HEK293 (cell line): ENCODE measurements at regions not wholly inside any gene's neighbourhood (a gene's known extent, or its start where the extent isn't known, plus 50 kb on each side); places are given as distances from the start of the nearest gene placed in this dataset.

Experiments
- CTCF ChIA-PET: fragments of 350-600 bp; formaldehyde crosslinking; extraction: SDS; loops from one replicate; lab custom pipeline; 2021; ENCODE audit warnings: antibody characterized with exemption; lab: Yijun Ruan, JAX
- POLR2A ChIA-PET: fragments of 300-600 bp; formaldehyde crosslinking; extraction: SDS; loops from one replicate; lab custom pipeline; 2020; ENCODE audit warnings: antibody characterized with exemption, inconsistent platforms; lab: Yijun Ruan, JAX
- H3K27ac ChIP-seq: fragments of 200-500 bp; sonication (Bioruptor generic); 2 replicates; pipeline ENCODE4 v1.5.1; 2014; ENCODE audit warnings: low read depth, low read length, control low read depth, inconsistent platforms; ENCODE audit errors: extremely low read depth
- H3K36me3 ChIP-seq, 2 experiments: fragments of 200-500 bp in 1 of 2; sonication (Bioruptor generic) in 1 of 2; 1 replicate in 1 of 2; 2 replicates in 1 of 2; pipeline ENCODE4 v1.5.1; 2014 to 2017; ENCODE audit warnings: inconsistent platforms in 2 of 2, low read length in 2 of 2; ENCODE audit not compliant: control insufficient read depth in 2 of 2, insufficient read depth in 1 of 2
- H3K4me1 ChIP-seq: fragments of 200-500 bp; sonication (Bioruptor generic); 2 replicates; pipeline ENCODE4 v1.5.1; 2014; ENCODE audit warnings: mild to moderate bottlenecking, low read length, inconsistent platforms; ENCODE audit not compliant: control insufficient read depth, insufficient read depth
- H3K4me3 ChIP-seq: 2 replicates; pipeline ENCODE4 v1.5.1; 2011; ENCODE audit warnings: low read depth, mild to moderate bottlenecking, control low read depth, low read length, moderate library complexity
- H3K9me3 ChIP-seq: fragments of 200-500 bp; sonication (Bioruptor generic); 2 replicates; pipeline ENCODE4 v1.5.1; 2014; ENCODE audit warnings: low read depth, low read length, inconsistent platforms; ENCODE audit not compliant: control insufficient read depth, insufficient read depth
- KLF1 ChIP-seq: fragments of 450-650 bp; formaldehyde crosslinking; IDR thresholded peaks from 2 replicates; pipeline ENCODE4 v1.5.1; 2016; ENCODE audit warnings: missing biosample characterization, missing genetic modification characterization
- KLF17 ChIP-seq: fragments of 450-650 bp; formaldehyde crosslinking; IDR thresholded peaks from 2 replicates; pipeline ENCODE4 v1.5.1; 2016; ENCODE audit warnings: missing biosample characterization, missing genetic modification characterization
- MZF1 ChIP-seq: fragments of 450-650 bp; formaldehyde crosslinking; IDR thresholded peaks from 2 replicates; pipeline ENCODE4 v1.5.1; 2017; ENCODE audit warnings: missing biosample characterization, missing genetic modification characterization, borderline replicate concordance
- PRDM4 ChIP-seq: fragments of 450-650 bp; formaldehyde crosslinking; IDR thresholded peaks from 2 replicates; pipeline ENCODE4 v1.5.1; 2017; ENCODE audit warnings: missing biosample characterization, missing genetic modification characterization
- ZBTB8A ChIP-seq: fragments of 450-650 bp; formaldehyde crosslinking; IDR thresholded peaks from 2 replicates; pipeline ENCODE4 v1.5.1; 2016; ENCODE audit warnings: missing biosample characterization, missing genetic modification characterization
- ZNF114 ChIP-seq: fragments of 450-650 bp; formaldehyde crosslinking; IDR thresholded peaks from 2 replicates; pipeline ENCODE4 v1.5.0; 2017; ENCODE audit warnings: missing biosample characterization, missing genetic modification characterization
- ZNF155 ChIP-seq: fragments of 450-650 bp; formaldehyde crosslinking; IDR thresholded peaks from 2 replicates; pipeline ENCODE4 v1.5.1; 2016; ENCODE audit warnings: missing biosample characterization, missing genetic modification characterization
- ZNF175 ChIP-seq: fragments of 450-650 bp; formaldehyde crosslinking; IDR thresholded peaks from 2 replicates; pipeline ENCODE4 v1.5.1; 2016; ENCODE audit warnings: missing biosample characterization, missing genetic modification characterization
- ZNF211 ChIP-seq: fragments of 450-650 bp; formaldehyde crosslinking; IDR thresholded peaks from 2 replicates; pipeline ENCODE4 v1.5.1; 2016; ENCODE audit warnings: low read depth, missing biosample characterization, missing genetic modification characterization
- ZNF266 ChIP-seq: fragments of 450-650 bp; formaldehyde crosslinking; IDR thresholded peaks from 2 replicates; pipeline ENCODE4 v1.5.1; 2016; ENCODE audit warnings: missing biosample characterization, missing genetic modification characterization, low read depth
- ZNF362 ChIP-seq: fragments of 450-650 bp; formaldehyde crosslinking; IDR thresholded peaks from 2 replicates; pipeline ENCODE4 v1.5.1; 2016; ENCODE audit warnings: missing biosample characterization, missing genetic modification characterization
- ZNF48 ChIP-seq: fragments of 450-650 bp; formaldehyde crosslinking; IDR thresholded peaks from 2 replicates; pipeline ENCODE4 v1.5.1; 2016; ENCODE audit warnings: missing biosample characterization, missing genetic modification characterization
- ZNF521 ChIP-seq: fragments of 450-650 bp; formaldehyde crosslinking; IDR thresholded peaks from 2 replicates; pipeline ENCODE4 v1.5.1; 2017; ENCODE audit warnings: missing biosample characterization, mild to moderate bottlenecking, missing genetic modification characterization
- ZNF76 ChIP-seq: fragments of 450-650 bp; formaldehyde crosslinking; IDR thresholded peaks from 2 replicates; pipeline ENCODE4; 2016; ENCODE audit warnings: low read depth, missing biosample characterization, missing genetic modification characterization, borderline replicate concordance
- ZXDB ChIP-seq: fragments of 450-650 bp; formaldehyde crosslinking; IDR thresholded peaks from 2 replicates; pipeline ENCODE4 v1.5.1; 2016; ENCODE audit warnings: missing biosample characterization, missing genetic modification characterization
- TF ChIP-seq, protein P1 (sequence below): fragments of 450-650 bp; formaldehyde crosslinking; IDR thresholded peaks from 2 replicates; pipeline ENCODE4 v1.5.1; 2016; ENCODE audit warnings: missing biosample characterization, missing genetic modification characterization, borderline replicate concordance
- TF ChIP-seq, protein P2 (sequence below): fragments of 450-650 bp; formaldehyde crosslinking; IDR thresholded peaks from 2 replicates; pipeline ENCODE4 v1.5.1; 2016; ENCODE audit warnings: missing biosample characterization, missing genetic modification characterization, low read depth

DNA sequence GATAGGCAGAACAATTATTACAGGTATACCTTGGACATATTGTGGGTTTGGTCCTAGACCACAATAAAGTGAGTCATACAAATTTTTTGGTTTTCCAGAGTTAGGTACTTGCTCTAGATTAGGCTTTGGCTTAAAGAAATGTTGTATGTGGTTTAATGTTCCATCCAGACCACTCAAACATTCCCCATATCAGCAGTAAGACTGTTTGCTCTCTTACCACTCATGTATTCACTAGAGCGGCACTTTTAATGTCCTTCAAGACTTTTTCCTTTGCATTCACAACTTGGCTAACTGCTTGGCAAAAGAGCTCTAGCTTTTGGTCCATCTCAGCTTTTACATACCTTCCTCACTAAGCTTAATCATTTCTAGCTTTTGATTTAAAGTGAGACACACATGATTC lies 250.5 kb upstream of the SETMAR start (continued):
- TF ChIP-seq PRDM4: no peak

DNA sequence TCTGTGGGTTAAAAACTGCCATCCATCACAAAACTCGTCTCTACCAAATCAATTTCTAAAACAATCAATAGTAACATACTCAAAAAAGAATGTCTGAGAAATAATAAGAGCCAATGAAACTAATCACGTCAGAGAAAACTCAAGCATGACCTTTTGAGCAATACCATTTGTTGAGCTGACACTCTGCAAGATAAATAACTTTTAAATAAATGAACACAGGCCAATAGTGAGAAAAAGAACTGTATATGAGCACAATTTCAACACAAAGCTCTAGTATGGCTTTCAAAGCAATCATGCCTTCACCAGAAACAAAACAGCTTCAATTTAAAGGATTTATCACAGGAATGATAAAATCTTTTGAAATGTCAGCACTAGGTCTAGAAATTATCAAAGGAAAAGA lies 249.2 kb upstream of the SETMAR start:
- CTCF ChIA-PET: no interaction called here
- Histone ChIP-seq H3K4me1 (no peaks in the 10 kb centered on the region), H3K36me3 (no peaks in the 10 kb centered on the region), H3K27ac (no peak overlapping the region), H3K9me3 (no peaks in the 10 kb centered on the region), H3K4me3 (no peak overlapping the region)
- TF ChIP-seq, protein P1, sequence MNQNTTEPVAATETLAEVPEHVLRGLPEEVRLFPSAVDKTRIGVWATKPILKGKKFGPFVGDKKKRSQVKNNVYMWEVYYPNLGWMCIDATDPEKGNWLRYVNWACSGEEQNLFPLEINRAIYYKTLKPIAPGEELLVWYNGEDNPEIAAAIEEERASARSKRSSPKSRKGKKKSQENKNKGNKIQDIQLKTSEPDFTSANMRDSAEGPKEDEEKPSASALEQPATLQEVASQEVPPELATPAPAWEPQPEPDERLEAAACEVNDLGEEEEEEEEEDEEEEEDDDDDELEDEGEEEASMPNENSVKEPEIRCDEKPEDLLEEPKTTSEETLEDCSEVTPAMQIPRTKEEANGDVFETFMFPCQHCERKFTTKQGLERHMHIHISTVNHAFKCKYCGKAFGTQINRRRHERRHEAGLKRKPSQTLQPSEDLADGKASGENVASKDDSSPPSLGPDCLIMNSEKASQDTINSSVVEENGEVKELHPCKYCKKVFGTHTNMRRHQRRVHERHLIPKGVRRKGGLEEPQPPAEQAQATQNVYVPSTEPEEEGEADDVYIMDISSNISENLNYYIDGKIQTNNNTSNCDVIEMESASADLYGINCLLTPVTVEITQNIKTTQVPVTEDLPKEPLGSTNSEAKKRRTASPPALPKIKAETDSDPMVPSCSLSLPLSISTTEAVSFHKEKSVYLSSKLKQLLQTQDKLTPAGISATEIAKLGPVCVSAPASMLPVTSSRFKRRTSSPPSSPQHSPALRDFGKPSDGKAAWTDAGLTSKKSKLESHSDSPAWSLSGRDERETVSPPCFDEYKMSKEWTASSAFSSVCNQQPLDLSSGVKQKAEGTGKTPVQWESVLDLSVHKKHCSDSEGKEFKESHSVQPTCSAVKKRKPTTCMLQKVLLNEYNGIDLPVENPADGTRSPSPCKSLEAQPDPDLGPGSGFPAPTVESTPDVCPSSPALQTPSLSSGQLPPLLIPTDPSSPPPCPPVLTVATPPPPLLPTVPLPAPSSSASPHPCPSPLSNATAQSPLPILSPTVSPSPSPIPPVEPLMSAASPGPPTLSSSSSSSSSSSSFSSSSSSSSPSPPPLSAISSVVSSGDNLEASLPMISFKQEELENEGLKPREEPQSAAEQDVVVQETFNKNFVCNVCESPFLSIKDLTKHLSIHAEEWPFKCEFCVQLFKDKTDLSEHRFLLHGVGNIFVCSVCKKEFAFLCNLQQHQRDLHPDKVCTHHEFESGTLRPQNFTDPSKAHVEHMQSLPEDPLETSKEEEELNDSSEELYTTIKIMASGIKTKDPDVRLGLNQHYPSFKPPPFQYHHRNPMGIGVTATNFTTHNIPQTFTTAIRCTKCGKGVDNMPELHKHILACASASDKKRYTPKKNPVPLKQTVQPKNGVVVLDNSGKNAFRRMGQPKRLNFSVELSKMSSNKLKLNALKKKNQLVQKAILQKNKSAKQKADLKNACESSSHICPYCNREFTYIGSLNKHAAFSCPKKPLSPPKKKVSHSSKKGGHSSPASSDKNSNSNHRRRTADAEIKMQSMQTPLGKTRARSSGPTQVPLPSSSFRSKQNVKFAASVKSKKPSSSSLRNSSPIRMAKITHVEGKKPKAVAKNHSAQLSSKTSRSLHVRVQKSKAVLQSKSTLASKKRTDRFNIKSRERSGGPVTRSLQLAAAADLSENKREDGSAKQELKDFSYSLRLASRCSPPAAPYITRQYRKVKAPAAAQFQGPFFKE (tag by site-specific recombination): no peak
- TF ChIP-seq, protein P2, sequence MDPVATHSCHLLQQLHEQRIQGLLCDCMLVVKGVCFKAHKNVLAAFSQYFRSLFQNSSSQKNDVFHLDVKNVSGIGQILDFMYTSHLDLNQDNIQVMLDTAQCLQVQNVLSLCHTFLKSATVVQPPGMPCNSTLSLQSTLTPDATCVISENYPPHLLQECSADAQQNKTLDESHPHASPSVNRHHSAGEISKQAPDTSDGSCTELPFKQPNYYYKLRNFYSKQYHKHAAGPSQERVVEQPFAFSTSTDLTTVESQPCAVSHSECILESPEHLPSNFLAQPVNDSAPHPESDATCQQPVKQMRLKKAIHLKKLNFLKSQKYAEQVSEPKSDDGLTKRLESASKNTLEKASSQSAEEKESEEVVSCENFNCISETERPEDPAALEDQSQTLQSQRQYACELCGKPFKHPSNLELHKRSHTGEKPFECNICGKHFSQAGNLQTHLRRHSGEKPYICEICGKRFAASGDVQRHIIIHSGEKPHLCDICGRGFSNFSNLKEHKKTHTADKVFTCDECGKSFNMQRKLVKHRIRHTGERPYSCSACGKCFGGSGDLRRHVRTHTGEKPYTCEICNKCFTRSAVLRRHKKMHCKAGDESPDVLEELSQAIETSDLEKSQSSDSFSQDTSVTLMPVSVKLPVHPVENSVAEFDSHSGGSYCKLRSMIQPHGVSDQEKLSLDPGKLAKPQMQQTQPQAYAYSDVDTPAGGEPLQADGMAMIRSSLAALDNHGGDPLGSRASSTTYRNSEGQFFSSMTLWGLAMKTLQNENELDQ (tag by site-specific recombination): no peak
- TF ChIP-seq ZNF175 (tag by site-specific recombination) (no peak), KLF1 (tag by site-specific recombination) (no peak)
- POLR2A ChIA-PET: no interaction called here

DNA sequence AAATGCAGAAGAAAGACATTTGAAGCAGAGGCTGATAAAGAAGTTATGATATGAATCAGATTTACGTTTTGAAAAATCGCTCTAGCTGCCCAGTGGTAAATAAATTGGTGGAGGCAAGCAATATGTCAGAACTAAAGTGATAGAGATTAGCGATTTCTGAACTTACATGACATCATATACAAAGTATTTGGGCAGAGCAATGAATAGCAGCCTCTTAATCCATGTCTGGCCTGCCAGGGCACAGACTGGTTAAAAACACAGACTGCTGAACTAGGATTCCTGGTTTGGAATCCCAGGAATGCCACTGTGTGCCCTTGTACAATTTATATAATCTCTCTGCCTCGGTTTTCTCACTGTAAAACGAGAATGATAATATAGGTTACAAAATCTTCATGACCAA lies 243.1 kb upstream of the SETMAR start:
- H3K27ac ChIP-seq: no peak overlapping the region
- H3K9me3 ChIP-seq: no peaks in the 10 kb centered on the region
- no peak overlapping the region for H3K4me3 ChIP-seq
- POLR2A ChIA-PET: interaction anchor here (1.0 to 1.2 kb wide), 2 partner anchors 11 to 15 kb away, joined by 4 read pairs; no protein-coding TSS in a partner anchor
- no peaks in the 10 kb centered on the region for H3K4me1 ChIP-seq
- CTCF ChIA-PET: no interaction called here
- H3K36me3 ChIP-seq: no peaks in the 10 kb centered on the region
- TF ChIP-seq ZNF521 (tag by site-specific recombination) (no peak), MZF1 (no peak), ZNF362 (tag by site-specific recombination) (no peak), ZNF114 (tag by site-specific recombination) (no peak), ZNF48 (tag by site-specific recombination) (no peak), ZNF211 (tag by site-specific recombination) (no peak), ZBTB8A (tag by site-specific recombination) (no peak), ZNF266 (no peak), ZXDB (tag by site-specific recombination) (no peak), ZNF76 (no peak), ZNF155 (tag by site-specific recombination) (no peak), KLF17 (tag by site-specific recombination) (no peak)
